B cell (primary cell): ENCODE measurements at regions not wholly inside any gene's neighbourhood (a gene's known extent, or its start where the extent isn't known, plus 50 kb on each side); places are given as distances from the start of the nearest gene placed in this dataset.

Experiments
- ATAC-seq: fragments of 200-7000 bp; cut with Tn5 transposase; one replicate; pipeline ENCODE4 v1.10.0; 2021; ENCODE audit warnings: low read depth, mild to moderate bottlenecking, moderate number of reproducible peaks, moderate library complexity
- CTCF ChIA-PET: fragments of 350-600 bp; sonication (Branson Sonifier 250); formaldehyde crosslinking; loops from one replicate; lab custom pipeline; 2021; ENCODE audit warnings: antibody characterized with exemption, inconsistent platforms; lab: Charles Lee
- POLR2A ChIA-PET: fragments of 350-600 bp; sonication (Branson Sonifier 250); formaldehyde crosslinking; loops from one replicate; lab custom pipeline; 2021; ENCODE audit warnings: antibody characterized with exemption; lab: Charles Lee
- DNase-seq: peaks from one replicate; pipeline ENCODE4 v3.0.0; 2013
- H2AFZ ChIP-seq: 2 replicates; pipeline ENCODE4 v1.6.1; 2012; ENCODE audit warnings: mild to moderate bottlenecking, low read depth, low read length; ENCODE audit not compliant: insufficient read depth, poor library complexity, severe bottlenecking
- H3K27ac ChIP-seq, 2 donors: 1 replicate in 1 of 2; 2 replicates in 1 of 2; pipeline ENCODE4 v1.5.1; 2012 to 2013; ENCODE audit warnings: low read length in 2 of 2, mild to moderate bottlenecking in 2 of 2, moderate library complexity in 1 of 2
- H3K27me3 ChIP-seq, 4 experiments: fragments of 200-600 bp in 1 of 4; sonication (generic) in 1 of 4; replicated peaks in 1 of 4; 1 replicate in 2 of 4; 2 replicates in 2 of 4; pipeline versions ENCODE4 v1.6.1 to v1.7.0; 2013 to 2016; ENCODE audit warnings: low read length in 3 of 4, mild to moderate bottlenecking in 2 of 4, mixed read lengths in 1 of 4, moderate library complexity in 1 of 4; ENCODE audit not compliant: insufficient read depth in 4 of 4, control insufficient read depth in 3 of 4; ENCODE audit errors: control extremely low read depth in 1 of 4
- H3K36me3 ChIP-seq, 2 experiments: replicated peaks in 1 of 2; 1 replicate in 1 of 2; 2 replicates in 1 of 2; pipeline versions ENCODE4 v1.6.1 to v1.7.1; 2013; ENCODE audit warnings: low read length in 1 of 2; ENCODE audit not compliant: insufficient read depth in 2 of 2, control insufficient read depth in 1 of 2; ENCODE audit errors: control extremely low read depth in 1 of 2, extremely low read depth in 1 of 2
- H3K4me1 ChIP-seq, 2 donors: fragments of 200-600 bp in 1 of 2; sonication (generic) in 1 of 2; 1 replicate in 1 of 2; 2 replicates in 1 of 2; pipeline versions ENCODE4 v1.5.1 to v1.6.1; 2013 to 2017; ENCODE audit warnings: low read length in 2 of 2; ENCODE audit not compliant: control insufficient read depth in 2 of 2, insufficient read depth in 2 of 2
- H3K4me2 ChIP-seq: replicated peaks from 2 replicates; pipeline ENCODE3; 2012; ENCODE audit warnings: mild to moderate bottlenecking, low read depth, low read length; ENCODE audit not compliant: poor library complexity, severe bottlenecking
- H3K4me3 ChIP-seq, 5 experiments: fragments of 200-600 bp in 1 of 5; sonication (generic) in 1 of 5; 1 replicate in 3 of 5; 2 replicates in 2 of 5; pipeline versions ENCODE4 v1.5.1 to v1.7.0; 2011 to 2016; ENCODE audit warnings: low read length in 4 of 5, mild to moderate bottlenecking in 4 of 5, low read depth in 2 of 5, control low read depth in 1 of 5, moderate library complexity in 1 of 5; ENCODE audit not compliant: insufficient read depth in 1 of 5; ENCODE audit errors: control extremely low read depth in 1 of 5, extremely low read depth in 1 of 5
- H3K79me2 ChIP-seq: fragments of 200-600 bp; sonication (generic); one replicate; pipeline ENCODE4 v1.6.0; 2016; ENCODE audit warnings: low read length; ENCODE audit not compliant: control insufficient read depth, insufficient read depth
- H3K9ac ChIP-seq: fragments of 200-600 bp; sonication (generic); 2 replicates; pipeline ENCODE4 v1.6.1; 2017; ENCODE audit warnings: mild to moderate bottlenecking, low read length, moderate library complexity
- H3K9me3 ChIP-seq, 3 donors: one replicate each; pipeline versions ENCODE4 v1.6.1 to v1.7.1; 2013; ENCODE audit warnings: low read length in 2 of 3; ENCODE audit not compliant: control insufficient read depth in 2 of 3, insufficient read depth in 1 of 3; ENCODE audit errors: control extremely low read depth in 1 of 3
- H4K20me1 ChIP-seq: 2 replicates; pipeline ENCODE4 v1.6.0; 2012; ENCODE audit warnings: mild to moderate bottlenecking, low read length; ENCODE audit not compliant: insufficient read depth, control insufficient read depth, poor library complexity, severe bottlenecking
- H3K27ac Mint-ChIP-seq: one replicate; pipeline ENCODE4 v1.8.0; 2021; ENCODE audit warnings: mixed read lengths
- H3K27me3 Mint-ChIP-seq: one replicate; pipeline ENCODE4 v1.8.0; 2021; ENCODE audit warnings: mixed read lengths
- H3K4me1 Mint-ChIP-seq: one replicate; pipeline ENCODE4 v1.8.0; 2021; ENCODE audit warnings: mixed read lengths
- H3K4me3 Mint-ChIP-seq: one replicate; pipeline ENCODE4 v1.8.0; 2021; ENCODE audit warnings: mixed read lengths
- H3K9me3 Mint-ChIP-seq: one replicate; pipeline ENCODE4 v1.8.0; 2022; ENCODE audit warnings: mixed read lengths; ENCODE audit not compliant: insufficient read depth
- EZH2 ChIP-seq: IDR thresholded peaks from 2 replicates; pipeline ENCODE4 v1.6.1; 2012; ENCODE audit warnings: borderline replicate concordance, low read depth, mild to moderate bottlenecking, moderate library complexity, low read length; ENCODE audit not compliant: insufficient read depth, poor library complexity, severe bottlenecking
- WGBS: methylation state at CpG from one replicate; pipeline ENCODE4 v1.1.5; 2013; ENCODE audit warnings: missing lambda C conversion rate; ENCODE audit not compliant: insufficient coverage; 5-methylcytosine and 5-hydroxymethylcytosine counted together
- intact Hi-C: fragments of 100-400 bp; cut with micrococcal nuclease; formaldehyde crosslinking; loops from one replicate; pipeline ENCODE4 v1.10.0; 2022
- TF ChIP-seq, protein P1 (sequence below): fragments of 200-600 bp; IDR thresholded peaks from one replicate; pipeline ENCODE4 v1.8.0; 2022; ENCODE audit warnings: antibody characterized with exemption, mild to moderate bottlenecking

DNA sequence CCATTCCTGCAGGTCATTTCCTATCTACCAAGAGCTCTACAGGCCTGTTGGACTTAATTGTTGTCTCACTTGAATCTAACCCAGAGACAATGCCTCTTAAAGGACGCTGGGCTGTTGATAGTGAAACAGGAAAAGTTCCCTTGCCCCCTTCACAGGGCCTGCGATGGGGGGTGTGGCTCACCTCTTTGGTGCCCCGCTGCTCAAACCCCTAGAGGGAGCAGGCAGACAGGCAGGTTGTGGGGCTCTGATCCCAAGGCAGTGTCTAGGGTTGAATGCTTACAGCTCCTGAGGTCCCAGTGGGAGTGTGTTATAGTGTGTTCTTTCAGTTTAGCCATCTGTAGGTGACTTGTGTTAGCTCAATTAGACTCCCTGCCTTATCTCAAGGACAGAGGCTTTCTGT lies 68.0 kb downstream of the OTOR start:
- Histone ChIP-seq H3K4me3 (no peak overlapping the region), H2AFZ (no peak overlapping the region), H3K27me3 (peaks cover 0 to 7% (median 0%) of the 10 kb centered on the region in 4 experiments), H3K79me2 (no peaks in the 10 kb centered on the region), H3K4me2 (no peak overlapping the region), H3K9me3 (peaks cover 0 to 3% (median 0%) of the 10 kb centered on the region in 3 donors), H3K27ac (no peak overlapping the region), H3K36me3 (no peaks in the 10 kb centered on the region), H3K4me1 (no peaks in the 10 kb centered on the region), H3K9ac (no peak overlapping the region), H4K20me1 (no peaks in the 10 kb centered on the region)
- CTCF ChIA-PET: interaction anchor here (1.9 kb wide), 1 partner anchor 9 kb away, joined by 4 read pairs; no protein-coding TSS in a partner anchor
- no peaks in the 10 kb centered on the region for H3K4me1 Mint-ChIP-seq
- DNase-seq (no peak), ATAC-seq (no peak)
- H3K4me3 Mint-ChIP-seq: no peak overlapping the region
- POLR2A ChIA-PET: no interaction called here
- 33% methylated on average over 2 of the region's 3 CpGs for WGBS
- H3K27me3 Mint-ChIP-seq: peaks cover 23% of the 10 kb centered on the region
- intact Hi-C loops: no loop called here
- no peak for TF ChIP-seq EZH2
- TF ChIP-seq, protein P1, sequence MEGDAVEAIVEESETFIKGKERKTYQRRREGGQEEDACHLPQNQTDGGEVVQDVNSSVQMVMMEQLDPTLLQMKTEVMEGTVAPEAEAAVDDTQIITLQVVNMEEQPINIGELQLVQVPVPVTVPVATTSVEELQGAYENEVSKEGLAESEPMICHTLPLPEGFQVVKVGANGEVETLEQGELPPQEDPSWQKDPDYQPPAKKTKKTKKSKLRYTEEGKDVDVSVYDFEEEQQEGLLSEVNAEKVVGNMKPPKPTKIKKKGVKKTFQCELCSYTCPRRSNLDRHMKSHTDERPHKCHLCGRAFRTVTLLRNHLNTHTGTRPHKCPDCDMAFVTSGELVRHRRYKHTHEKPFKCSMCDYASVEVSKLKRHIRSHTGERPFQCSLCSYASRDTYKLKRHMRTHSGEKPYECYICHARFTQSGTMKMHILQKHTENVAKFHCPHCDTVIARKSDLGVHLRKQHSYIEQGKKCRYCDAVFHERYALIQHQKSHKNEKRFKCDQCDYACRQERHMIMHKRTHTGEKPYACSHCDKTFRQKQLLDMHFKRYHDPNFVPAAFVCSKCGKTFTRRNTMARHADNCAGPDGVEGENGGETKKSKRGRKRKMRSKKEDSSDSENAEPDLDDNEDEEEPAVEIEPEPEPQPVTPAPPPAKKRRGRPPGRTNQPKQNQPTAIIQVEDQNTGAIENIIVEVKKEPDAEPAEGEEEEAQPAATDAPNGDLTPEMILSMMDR: no peak
- H3K27ac Mint-ChIP-seq: no peak overlapping the region
- no peaks in the 10 kb centered on the region for H3K9me3 Mint-ChIP-seq

DNA sequence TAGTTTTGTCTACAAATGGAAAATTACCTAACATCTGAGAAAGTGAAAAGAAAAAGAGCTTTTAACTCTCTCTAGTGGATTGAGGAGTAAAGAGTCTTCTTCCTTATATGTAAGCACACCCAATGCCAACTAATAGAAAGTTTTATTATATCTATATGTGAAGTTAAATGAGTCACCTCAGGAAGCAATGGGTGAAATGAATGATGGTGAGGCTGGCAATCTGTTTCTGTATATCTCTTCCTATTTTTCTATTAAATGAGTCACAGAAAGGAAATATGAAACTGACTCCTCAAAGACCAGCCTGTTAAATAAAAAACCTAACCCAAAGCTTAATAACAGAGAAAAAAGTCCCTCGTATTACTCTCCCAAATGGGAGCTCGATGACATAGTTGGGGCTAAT lies 71.3 kb downstream of the OTOR start:
- intact Hi-C loops: no loop called here
- ChIA-PET CTCF (interaction anchor here (0.5 to 4.0 kb wide), 2 partner anchors 15 to 19 kb away, joined by 4 to 38 read pairs; no protein-coding TSS in a partner anchor), POLR2A (no interaction called here)
- TF ChIP-seq EZH2: no peak
- TF ChIP-seq, protein P1: no peak
- peaks cover 0 to 3% (median 0%) of the 10 kb centered on the region in 3 donors for H3K9me3 ChIP-seq
- no peaks in the 10 kb centered on the region for H3K4me1 ChIP-seq
- no peak overlapping the region for H3K27ac ChIP-seq
- DNase-seq (no peak), ATAC-seq (no peak)
- Mint-ChIP-seq H3K27ac (no peak overlapping the region), H3K27me3 (peaks cover 34% of the 10 kb centered on the region), H3K4me3 (no peak overlapping the region), H3K4me1 (no peaks in the 10 kb centered on the region), H3K9me3 (no peaks in the 10 kb centered on the region)
- peaks cover 0 to 11% (median 3%) of the 10 kb centered on the region in 4 experiments for H3K27me3 ChIP-seq
- no CpG with 5 or more reads among the region's 2 CpGs for WGBS
- H3K9ac ChIP-seq: no peak overlapping the region
- no peak overlapping the region for H3K4me3 ChIP-seq
- no peaks in the 10 kb centered on the region for H3K79me2 ChIP-seq
- H4K20me1 ChIP-seq: no peaks in the 10 kb centered on the region
- no peak overlapping the region for H2AFZ ChIP-seq
- H3K36me3 ChIP-seq: no peaks in the 10 kb centered on the region
- no peak overlapping the region for H3K4me2 ChIP-seq
